ENCODE measurements at regions not wholly inside any gene's neighbourhood (a gene's known extent, or its start where the extent isn't known, plus 50 kb on each side); places are given as distances from the start of the nearest gene placed in this dataset.

GRCh38 chr9:88730780-88731179 is 195.8 kb downstream of the NXNL2 start:
- Mint-ChIP-seq H3K4me3 (no peak overlapping the region), H3K4me1 (ENCODE audit: low read depth) (no peaks in the 10 kb centered on the region), H3K27me3 (ENCODE audit: low read depth) (peaks cover 13% of the 10 kb centered on the region), H3K27ac (no peak overlapping the region), H3K36me3 (ENCODE audit: low read depth) (no peaks in the 10 kb centered on the region), H3K9me3 (no peaks in the 10 kb centered on the region)
- CTCF ChIA-PET = no interaction called here
- intact Hi-C loops (cut with micrococcal nuclease) = no loop called here
- no peak for DNase-seq

- Mint-ChIP-seq H3K4me1 (ENCODE audit: low read depth) (no peaks in the 10 kb centered on the region), H3K36me3 (ENCODE audit: low read depth) (no peaks in the 10 kb centered on the region), H3K27ac (no peak overlapping the region), H3K9me3 (no peaks in the 10 kb centered on the region), H3K4me3 (no peak overlapping the region), H3K27me3 (ENCODE audit: low read depth) (peaks cover 13% of the 10 kb centered on the region)
- DNase-seq = no peak
- intact Hi-C loops (cut with micrococcal nuclease) = no loop called here
- CTCF ChIA-PET = interaction anchor here (0.6 kb wide), 1 partner anchor 269 kb away, joined by 3 read pairs; no protein-coding TSS in a partner anchor
Observed at GRCh38 chr9:88732128-88732527, 197.2 kb downstream of the NXNL2 start.

- intact Hi-C loops (cut with micrococcal nuclease) = no loop called here
- Mint-ChIP-seq H3K4me3 (no peak overlapping the region), H3K9me3 (no peaks in the 10 kb centered on the region), H3K36me3 (ENCODE audit: low read depth) (no peaks in the 10 kb centered on the region), H3K4me1 (ENCODE audit: low read depth) (no peaks in the 10 kb centered on the region), H3K27me3 (ENCODE audit: low read depth) (peaks cover 9% of the 10 kb centered on the region), H3K27ac (no peak overlapping the region)
- DNase-seq = no peak
- CTCF ChIA-PET = no interaction called here
Observed at GRCh38 chr9:88733651-88734421, 198.9 kb downstream of the NXNL2 start.

DNA sequence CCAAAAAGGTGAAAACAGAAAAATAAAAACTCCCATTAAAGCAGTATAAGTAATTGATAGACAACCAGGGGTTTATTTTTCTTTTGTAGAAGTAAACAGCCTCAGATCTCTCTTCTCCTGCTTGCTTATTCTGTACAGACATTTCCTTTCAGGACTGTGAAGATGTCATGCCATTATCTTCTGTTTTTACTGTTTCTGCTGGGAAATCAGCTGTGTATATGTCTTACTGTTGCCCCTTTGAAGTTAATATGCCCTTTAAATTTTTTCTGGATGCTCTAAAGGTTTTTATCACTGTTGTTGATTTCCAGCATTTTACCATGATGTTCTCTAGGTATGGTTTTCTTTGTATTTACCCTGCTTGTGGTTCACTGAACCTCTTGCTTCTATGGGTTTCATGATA is 199.5 kb downstream of the NXNL2 start:
- intact Hi-C loops (cut with micrococcal nuclease) = no loop called here

DNA sequence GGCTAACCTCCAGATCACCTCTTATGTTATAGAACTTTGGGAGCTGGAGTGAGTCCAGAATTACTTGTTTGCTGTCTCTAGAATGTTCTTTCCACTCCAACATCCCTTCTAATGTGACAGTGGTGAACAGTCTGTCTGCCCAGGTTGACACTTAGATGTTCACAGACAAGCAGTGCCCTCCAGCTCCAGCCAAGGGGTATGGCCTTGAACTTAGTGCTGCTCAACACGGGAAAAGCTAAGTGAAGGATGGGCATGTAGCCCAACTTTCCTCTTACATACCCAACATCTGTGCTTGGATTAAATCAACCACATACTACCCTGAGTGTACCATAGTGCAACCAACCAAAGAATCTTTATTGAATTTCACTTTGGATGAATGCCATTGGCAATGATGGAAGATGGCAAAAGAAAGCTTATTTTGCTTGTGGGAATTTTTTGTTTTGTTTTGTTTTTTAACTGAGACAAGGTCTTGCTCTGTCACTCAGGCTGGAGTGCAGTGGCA is 201.2 kb downstream of the NXNL2 start:
- no peaks in the 10 kb centered on the region for H3K4me1 Mint-ChIP-seq (ENCODE audit: low read depth)
- intact Hi-C loops (cut with micrococcal nuclease) = no loop called here
- DNase-seq = no peak
- no peaks in the 10 kb centered on the region for H3K9me3 Mint-ChIP-seq
- H3K4me3 Mint-ChIP-seq = no peak overlapping the region
- no peak overlapping the region for H3K27ac Mint-ChIP-seq
- peaks cover 3% of the 10 kb centered on the region for H3K27me3 Mint-ChIP-seq (ENCODE audit: low read depth)
- CTCF ChIA-PET = no interaction called here
- no peaks in the 10 kb centered on the region for H3K36me3 Mint-ChIP-seq (ENCODE audit: low read depth)

More for the DNA sequence above, 199.5 kb downstream of the NXNL2 start:
- Mint-ChIP-seq H3K36me3 (ENCODE audit: low read depth) (no peaks in the 10 kb centered on the region), H3K4me3 (no peak overlapping the region), H3K4me1 (ENCODE audit: low read depth) (no peaks in the 10 kb centered on the region), H3K27ac (no peak overlapping the region), H3K9me3 (no peaks in the 10 kb centered on the region), H3K27me3 (ENCODE audit: low read depth) (peaks cover 9% of the 10 kb centered on the region)
- no peak for DNase-seq
- CTCF ChIA-PET = no interaction called here

GRCh38 chr9:88737031-88737430 is 202.1 kb downstream of the NXNL2 start:
- no peak overlapping the region for H3K27ac Mint-ChIP-seq
- H3K4me1 Mint-ChIP-seq (ENCODE audit: low read depth) = no peaks in the 10 kb centered on the region
- CTCF ChIA-PET = no interaction called here
- intact Hi-C loops (cut with micrococcal nuclease) = no loop called here
- H3K4me3 Mint-ChIP-seq = no peak overlapping the region
- H3K36me3 Mint-ChIP-seq (ENCODE audit: low read depth) = no peaks in the 10 kb centered on the region
- H3K9me3 Mint-ChIP-seq = no peaks in the 10 kb centered on the region
- H3K27me3 Mint-ChIP-seq (ENCODE audit: low read depth) = peaks cover 1% of the 10 kb centered on the region
- DNase-seq = no peak

GRCh38 chr9:88737876-88738275 is 202.9 kb downstream of the NXNL2 start:
- no peaks in the 10 kb centered on the region for H3K36me3 Mint-ChIP-seq (ENCODE audit: low read depth)
- DNase-seq = no peak
- no peaks in the 10 kb centered on the region for H3K9me3 Mint-ChIP-seq
- CTCF ChIA-PET = interaction anchor here (0.7 kb wide), 1 partner anchor 9 kb away, joined by 3 read pairs; no protein-coding TSS in a partner anchor
- intact Hi-C loops (cut with micrococcal nuclease) = no loop called here
- no peak overlapping the region for H3K27ac Mint-ChIP-seq
- H3K4me1 Mint-ChIP-seq (ENCODE audit: low read depth) = no peaks in the 10 kb centered on the region
- no peaks in the 10 kb centered on the region for H3K27me3 Mint-ChIP-seq (ENCODE audit: low read depth)
- H3K4me3 Mint-ChIP-seq = no peak overlapping the region

GRCh38 chr9:88738709-88739108 is 203.7 kb downstream of the NXNL2 start:
- Mint-ChIP-seq H3K27ac (no peak overlapping the region), H3K9me3 (no peaks in the 10 kb centered on the region), H3K4me3 (no peak overlapping the region), H3K36me3 (ENCODE audit: low read depth) (no peaks in the 10 kb centered on the region), H3K4me1 (ENCODE audit: low read depth) (no peaks in the 10 kb centered on the region), H3K27me3 (ENCODE audit: low read depth) (peaks cover 2% of the 10 kb centered on the region)
- CTCF ChIA-PET = interaction anchor here (0.7 kb wide), 3 partner anchors 8 to 324 kb away, joined by 3 read pairs; no protein-coding TSS in a partner anchor
- DNase-seq = no peak
- intact Hi-C loops (cut with micrococcal nuclease) = no loop called here

GRCh38 chr9:88739373-88739772 is 204.4 kb downstream of the NXNL2 start:
- CTCF ChIA-PET = interaction anchor here (0.7 kb wide), 2 partner anchors 40 to 351 kb away, joined by 3 read pairs; no protein-coding TSS in a partner anchor
- Mint-ChIP-seq H3K36me3 (ENCODE audit: low read depth) (no peaks in the 10 kb centered on the region), H3K27me3 (ENCODE audit: low read depth) (peaks cover 2% of the 10 kb centered on the region), H3K4me3 (no peak overlapping the region), H3K9me3 (no peaks in the 10 kb centered on the region), H3K4me1 (ENCODE audit: low read depth) (no peaks in the 10 kb centered on the region), H3K27ac (no peak overlapping the region)
- DNase-seq = no peak
- intact Hi-C loops (cut with micrococcal nuclease) = no loop called here

DNA sequence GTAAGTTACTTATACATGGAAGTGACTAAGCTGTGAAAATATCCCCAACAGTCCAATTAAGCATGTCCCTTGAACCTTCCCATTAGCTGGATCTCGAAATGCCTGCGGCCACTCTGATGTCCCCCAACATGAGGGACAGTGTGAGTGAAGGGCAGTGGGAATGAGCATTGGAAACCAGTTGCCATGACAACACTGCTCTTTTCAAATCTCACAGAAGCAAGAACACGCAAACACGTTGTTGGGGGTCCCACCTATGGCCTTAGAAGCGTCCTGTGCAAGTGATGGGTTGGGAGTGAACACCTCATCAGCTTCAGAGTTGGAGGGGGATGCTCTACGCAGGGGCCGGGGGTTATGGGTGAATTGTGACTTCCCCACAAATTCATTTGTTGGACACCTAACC is 205.9 kb downstream of the NXNL2 start:
- no peaks in the 10 kb centered on the region for H3K9me3 Mint-ChIP-seq
- DNase-seq = no peak
- no peaks in the 10 kb centered on the region for H3K36me3 Mint-ChIP-seq (ENCODE audit: low read depth)
- H3K4me3 Mint-ChIP-seq = no peak overlapping the region
- no peaks in the 10 kb centered on the region for H3K4me1 Mint-ChIP-seq (ENCODE audit: low read depth)
- peaks cover 2% of the 10 kb centered on the region for H3K27me3 Mint-ChIP-seq (ENCODE audit: low read depth)
- intact Hi-C loops (cut with micrococcal nuclease) = loop anchor here (1.0 kb wide), 1 partner anchor 147 kb away; no protein-coding TSS in a partner anchor
- CTCF ChIA-PET = interaction anchor here (0.6 to 1.1 kb wide), 2 partner anchors 26 to 148 kb away, joined by 3 read pairs; no protein-coding TSS in a partner anchor
- no peak overlapping the region for H3K27ac Mint-ChIP-seq

GRCh38 chr9:88741335-88741734 is 206.4 kb downstream of the NXNL2 start:
- H3K36me3 Mint-ChIP-seq (ENCODE audit: low read depth) = no peaks in the 10 kb centered on the region
- intact Hi-C loops (cut with micrococcal nuclease) = loop anchor here (1.0 kb wide), 1 partner anchor 147 kb away; no protein-coding TSS in a partner anchor
- no peaks in the 10 kb centered on the region for H3K9me3 Mint-ChIP-seq
- no peaks in the 10 kb centered on the region for H3K4me1 Mint-ChIP-seq (ENCODE audit: low read depth)
- H3K27me3 Mint-ChIP-seq (ENCODE audit: low read depth) = peaks cover 2% of the 10 kb centered on the region
- peak; percentile 45 for DNase-seq
- H3K27ac Mint-ChIP-seq = no peak overlapping the region
- CTCF ChIA-PET = no interaction called here
- no peak overlapping the region for H3K4me3 Mint-ChIP-seq

- peaks cover 2% of the 10 kb centered on the region for H3K27me3 Mint-ChIP-seq (ENCODE audit: low read depth)
- no peak overlapping the region for H3K4me3 Mint-ChIP-seq
- intact Hi-C loops (cut with micrococcal nuclease) = no loop called here
- no peaks in the 10 kb centered on the region for H3K36me3 Mint-ChIP-seq (ENCODE audit: low read depth)
- no peaks in the 10 kb centered on the region for H3K9me3 Mint-ChIP-seq
- no peak for DNase-seq
- no peak overlapping the region for H3K27ac Mint-ChIP-seq
- CTCF ChIA-PET = interaction anchor here (1.3 kb wide), 1 partner anchor 247 kb away, joined by 3 read pairs; no protein-coding TSS in a partner anchor
- no peaks in the 10 kb centered on the region for H3K4me1 Mint-ChIP-seq (ENCODE audit: low read depth)
Observed at GRCh38 chr9:88742483-88742882, 207.5 kb downstream of the NXNL2 start.

- H3K4me3 Mint-ChIP-seq = no peak overlapping the region
- CTCF ChIA-PET = interaction anchor here (1.3 kb wide), 1 partner anchor 246 kb away, joined by 3 read pairs; no protein-coding TSS in a partner anchor
- H3K36me3 Mint-ChIP-seq (ENCODE audit: low read depth) = no peaks in the 10 kb centered on the region
- intact Hi-C loops (cut with micrococcal nuclease) = no loop called here
- H3K27me3 Mint-ChIP-seq (ENCODE audit: low read depth) = peaks cover 2% of the 10 kb centered on the region
- no peaks in the 10 kb centered on the region for H3K4me1 Mint-ChIP-seq (ENCODE audit: low read depth)
- H3K27ac Mint-ChIP-seq = no peak overlapping the region
- no peaks in the 10 kb centered on the region for H3K9me3 Mint-ChIP-seq
- DNase-seq = no peak
Observed at GRCh38 chr9:88742905-88743304, 207.9 kb downstream of the NXNL2 start.
